Central memory CD4-positive, alpha-beta T cell (primary cell): ENCODE measurements at regions not wholly inside any gene's neighbourhood (a gene's known extent, or its start where the extent isn't known, plus 50 kb on each side); places are given as distances from the start of the nearest gene placed in this dataset.
"Not testable (repeated sequence)": the region's sequence is repeated elsewhere in the genome, so short reads cannot be mapped to it uniquely, and the experiment has no call there.

ENCODE experiments used
- DNase-seq: peaks from one replicate; pipeline ENCODE4 v3.0.0; 2022

GRCh38 chr6:91082311-91082832 lies 495.5 kb upstream of the MAP3K7 start:
- no peak for DNase-seq

- DNase-seq, result no peak
These were observed 494.7 kb upstream of the MAP3K7 start for GRCh38 chr6:91081452-91082067.

- no peak for DNase-seq
These were observed 494.0 kb upstream of the MAP3K7 start for GRCh38 chr6:91080871-91081270.

GRCh38 chr6:91079969-91080368 lies 493.1 kb upstream of the MAP3K7 start:
- no peak for DNase-seq

GRCh38 chr6:91075244-91075976 lies 488.5 kb upstream of the MAP3K7 start:
- DNase-seq, result no peak

GRCh38 chr6:91063362-91063761 lies 476.5 kb upstream of the MAP3K7 start:
- no peak for DNase-seq

GRCh38 chr6:91057689-91058088 lies 470.8 kb upstream of the MAP3K7 start:
- DNase-seq, result no peak

- no peak for DNase-seq
These were observed 469.1 kb upstream of the MAP3K7 start for GRCh38 chr6:91055959-91056358.

- DNase-seq, result not testable (repeated sequence)
These were observed 465.9 kb upstream of the MAP3K7 start for GRCh38 chr6:91052473-91053450.

- DNase-seq, result no peak
These were observed 458.3 kb upstream of the MAP3K7 start for GRCh38 chr6:91045161-91045560.

- no peak for DNase-seq
These were observed 456.9 kb upstream of the MAP3K7 start for GRCh38 chr6:91043751-91044150.

- DNase-seq, result no peak
These were observed 455.8 kb upstream of the MAP3K7 start for GRCh38 chr6:91042656-91043055.

- DNase-seq, result no peak
These were observed 447.1 kb upstream of the MAP3K7 start for GRCh38 chr6:91033964-91034363.

GRCh38 chr6:91031581-91031980 lies 444.7 kb upstream of the MAP3K7 start:
- DNase-seq, result no peak

- no peak for DNase-seq
These were observed 442.3 kb upstream of the MAP3K7 start for GRCh38 chr6:91029211-91029610.

- DNase-seq, result no peak
These were observed 436.7 kb upstream of the MAP3K7 start for GRCh38 chr6:91023529-91023928.

- DNase-seq, result no peak
These were observed 433.9 kb upstream of the MAP3K7 start for GRCh38 chr6:91020744-91021143.

- DNase-seq, result no peak
These were observed 431.7 kb upstream of the MAP3K7 start for GRCh38 chr6:91018586-91018985.

- no peak for DNase-seq
These were observed 426.6 kb upstream of the MAP3K7 start for GRCh38 chr6:91013511-91013910.

GRCh38 chr6:90997076-90997475 lies 410.2 kb upstream of the MAP3K7 start:
- DNase-seq, result no peak

- DNase-seq, result no peak
These were observed 406.9 kb upstream of the MAP3K7 start for GRCh38 chr6:90993770-90994169.

- no peak for DNase-seq
These were observed 402.9 kb upstream of the MAP3K7 start for GRCh38 chr6:90989763-90990162.

- no peak for DNase-seq
These were observed 397.2 kb upstream of the MAP3K7 start for GRCh38 chr6:90984066-90984465.
